OCI-LY1 (cell line): ENCODE measurements at regions not wholly inside any gene's neighbourhood (a gene's known extent, or its start where the extent isn't known, plus 50 kb on each side); places are given as distances from the start of the nearest gene placed in this dataset.
"Not testable (repeated sequence)": the region's sequence is repeated elsewhere in the genome, so short reads cannot be mapped to it uniquely, and the experiment has no call there.

Experiments used
- H2AFZ ChIP-seq: fragments of 200-600 bp; sonication (generic), shearing (Covaris generic); 2 replicates; pipeline ENCODE4 v1.6.0; 2014; ENCODE audit warnings: antibody characterized with exemption, mild to moderate bottlenecking, low read length
- H3F3A ChIP-seq: fragments of 200-600 bp; sonication (generic), shearing (Covaris generic); 2 replicates; pipeline ENCODE4 v1.6.0; 2014; ENCODE audit warnings: mild to moderate bottlenecking, antibody characterized with exemption, low read length, moderate library complexity; ENCODE audit not compliant: insufficient read depth
- H3K27ac ChIP-seq: fragments of 200-600 bp; sonication (generic); 2 replicates; pipeline ENCODE4 v1.5.1; 2014; ENCODE audit warnings: low read length, mixed run types, mild to moderate bottlenecking, low read depth; ENCODE audit not compliant: poor library complexity, severe bottlenecking
- H3K27me3 ChIP-seq: fragments of 200-600 bp; sonication (generic); 2 replicates; pipeline ENCODE4 v1.6.0; 2014; ENCODE audit warnings: antibody characterized with exemption, mild to moderate bottlenecking, low read length, moderate library complexity; ENCODE audit not compliant: insufficient read depth
- H3K36me3 ChIP-seq: fragments of 200-600 bp; sonication (generic); 2 replicates; pipeline ENCODE4 v1.6.1; 2014; ENCODE audit warnings: mild to moderate bottlenecking, antibody characterized with exemption, low read length, moderate library complexity, mixed read lengths; ENCODE audit not compliant: insufficient read depth
- H3K4me1 ChIP-seq: fragments of 200-600 bp; sonication (generic); 2 replicates; pipeline ENCODE4 v1.5.1; 2014; ENCODE audit warnings: mild to moderate bottlenecking, low read length, moderate library complexity; ENCODE audit not compliant: insufficient read depth, severe bottlenecking
- H3K4me2 ChIP-seq: fragments of 200-600 bp; sonication (generic), shearing (Covaris generic); 2 replicates; pipeline ENCODE4 v1.6.1; 2014; ENCODE audit warnings: low read length
- H3K4me3 ChIP-seq: fragments of 200-600 bp; sonication (generic); 2 replicates; pipeline ENCODE4 v1.5.1; 2014; ENCODE audit warnings: low read length, low read depth, mild to moderate bottlenecking, mixed read lengths; ENCODE audit not compliant: poor library complexity, severe bottlenecking
- H3K79me2 ChIP-seq: fragments of 200-600 bp; shearing (Covaris generic); 2 replicates; pipeline ENCODE4 v1.6.1; 2016; ENCODE audit warnings: mixed run types, low read length, mixed read lengths; ENCODE audit not compliant: insufficient read depth
- H3K9ac ChIP-seq: fragments of 200-600 bp; sonication (generic), shearing (Covaris generic); 2 replicates; pipeline ENCODE4 v1.6.1; 2014; ENCODE audit warnings: mild to moderate bottlenecking, low read length, mixed read lengths
- H3K9me2 ChIP-seq: fragments of 200-600 bp; sonication (generic), shearing (Covaris generic); 2 replicates; pipeline ENCODE4 v1.6.1; 2014; ENCODE audit warnings: low read depth, mild to moderate bottlenecking, low read length, mixed read lengths
- H3K9me3 ChIP-seq: fragments of 200-600 bp; shearing (Covaris generic); 2 replicates; pipeline ENCODE4 v1.6.1; 2014; ENCODE audit warnings: low read length, mixed read lengths
- H4K20me1 ChIP-seq: fragments of 200-600 bp; sonication (generic), shearing (Covaris generic); 2 replicates; pipeline ENCODE4 v1.6.0; 2016; ENCODE audit warnings: mild to moderate bottlenecking, low read length; ENCODE audit not compliant: insufficient read depth
- EZH2 ChIP-seq: fragments of 200-600 bp; sonication (generic), shearing (Covaris generic); IDR thresholded peaks from 2 replicates; pipeline ENCODE4 v1.8.0; 2017; ENCODE audit warnings: borderline replicate concordance, mixed run types, mild to moderate bottlenecking, antibody characterized with exemption, low read length, moderate library complexity, mixed read lengths
- TF ChIP-seq, protein P1 (sequence below): fragments of 200-600 bp; sonication (generic), shearing (Covaris generic); IDR thresholded peaks from 2 replicates; pipeline ENCODE4 v1.5.1; 2017; ENCODE audit warnings: mild to moderate bottlenecking, antibody characterized with exemption, low read length, moderate library complexity, mixed read lengths

DNA sequence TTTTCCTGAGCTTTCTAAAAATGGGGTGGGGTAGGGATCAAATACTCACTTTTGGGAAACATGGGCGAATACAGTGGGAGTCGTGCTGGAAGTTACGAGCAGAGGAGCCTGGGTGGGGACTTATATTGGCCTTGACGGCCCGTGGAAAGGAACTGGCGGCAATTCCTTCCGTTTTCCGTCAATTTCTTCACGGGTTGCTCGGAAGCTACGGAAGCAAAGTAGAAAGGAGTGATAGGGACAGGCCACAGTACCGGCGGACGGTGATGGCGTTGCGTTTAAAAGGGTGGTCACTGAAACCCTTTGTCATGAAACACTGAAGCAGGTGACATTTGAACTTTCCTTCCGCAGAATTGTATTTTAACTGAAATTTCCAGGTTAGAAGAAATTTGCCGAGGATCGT, 505.0 kb downstream of the PRIM2 start:
- H4K20me1 ChIP-seq, H2AFZ ChIP-seq, H3K9me3 ChIP-seq, H3K27me3 ChIP-seq, H3K4me3 ChIP-seq, H3K4me1 ChIP-seq, H3K9me2 ChIP-seq, H3K27ac ChIP-seq, H3K9ac ChIP-seq, H3K36me3 ChIP-seq, H3K79me2 ChIP-seq, H3F3A ChIP-seq, H3K4me2 ChIP-seq: not testable (repeated sequence)

DNA sequence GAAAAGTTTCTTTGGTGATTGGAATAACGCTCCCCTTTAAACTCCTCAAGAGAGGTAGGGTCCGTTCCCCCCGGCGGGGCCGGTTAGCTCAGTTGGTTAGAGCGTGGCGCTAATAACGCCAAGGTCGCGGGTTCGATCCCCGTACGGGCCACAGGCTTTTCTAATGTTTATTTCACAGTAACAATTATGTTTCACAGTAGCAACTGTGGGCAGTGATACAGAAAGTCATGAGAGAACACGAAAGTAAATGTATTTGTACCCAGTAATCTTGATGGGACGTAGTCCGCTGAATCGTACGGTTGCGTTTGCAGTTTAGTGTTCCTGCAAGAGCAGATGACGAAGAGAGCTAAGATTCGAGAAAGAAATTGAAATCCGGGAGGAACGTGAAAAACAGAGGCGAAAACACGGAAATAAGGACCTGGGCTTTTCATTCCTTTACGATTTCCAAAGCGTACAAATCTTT, 505.5 kb downstream of the PRIM2 start:
- Histone ChIP-seq H3K9me3 (no peaks in the 10 kb centered on the region), H4K20me1 (no peaks in the 10 kb centered on the region), H3K79me2 (no peaks in the 10 kb centered on the region), H2AFZ (no peak overlapping the region), H3F3A (no peaks in the 10 kb centered on the region), H3K27ac (no peak overlapping the region), H3K27me3 (no peaks in the 10 kb centered on the region), H3K9me2 (no peaks in the 10 kb centered on the region), H3K4me2 (no peak overlapping the region), H3K36me3 (no peaks in the 10 kb centered on the region), H3K4me1 (no peaks in the 10 kb centered on the region), H3K4me3 (no peak overlapping the region), H3K9ac (no peak overlapping the region)
- TF ChIP-seq, protein P1, sequence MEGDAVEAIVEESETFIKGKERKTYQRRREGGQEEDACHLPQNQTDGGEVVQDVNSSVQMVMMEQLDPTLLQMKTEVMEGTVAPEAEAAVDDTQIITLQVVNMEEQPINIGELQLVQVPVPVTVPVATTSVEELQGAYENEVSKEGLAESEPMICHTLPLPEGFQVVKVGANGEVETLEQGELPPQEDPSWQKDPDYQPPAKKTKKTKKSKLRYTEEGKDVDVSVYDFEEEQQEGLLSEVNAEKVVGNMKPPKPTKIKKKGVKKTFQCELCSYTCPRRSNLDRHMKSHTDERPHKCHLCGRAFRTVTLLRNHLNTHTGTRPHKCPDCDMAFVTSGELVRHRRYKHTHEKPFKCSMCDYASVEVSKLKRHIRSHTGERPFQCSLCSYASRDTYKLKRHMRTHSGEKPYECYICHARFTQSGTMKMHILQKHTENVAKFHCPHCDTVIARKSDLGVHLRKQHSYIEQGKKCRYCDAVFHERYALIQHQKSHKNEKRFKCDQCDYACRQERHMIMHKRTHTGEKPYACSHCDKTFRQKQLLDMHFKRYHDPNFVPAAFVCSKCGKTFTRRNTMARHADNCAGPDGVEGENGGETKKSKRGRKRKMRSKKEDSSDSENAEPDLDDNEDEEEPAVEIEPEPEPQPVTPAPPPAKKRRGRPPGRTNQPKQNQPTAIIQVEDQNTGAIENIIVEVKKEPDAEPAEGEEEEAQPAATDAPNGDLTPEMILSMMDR, result no peak
- TF ChIP-seq EZH2, result no peak

DNA sequence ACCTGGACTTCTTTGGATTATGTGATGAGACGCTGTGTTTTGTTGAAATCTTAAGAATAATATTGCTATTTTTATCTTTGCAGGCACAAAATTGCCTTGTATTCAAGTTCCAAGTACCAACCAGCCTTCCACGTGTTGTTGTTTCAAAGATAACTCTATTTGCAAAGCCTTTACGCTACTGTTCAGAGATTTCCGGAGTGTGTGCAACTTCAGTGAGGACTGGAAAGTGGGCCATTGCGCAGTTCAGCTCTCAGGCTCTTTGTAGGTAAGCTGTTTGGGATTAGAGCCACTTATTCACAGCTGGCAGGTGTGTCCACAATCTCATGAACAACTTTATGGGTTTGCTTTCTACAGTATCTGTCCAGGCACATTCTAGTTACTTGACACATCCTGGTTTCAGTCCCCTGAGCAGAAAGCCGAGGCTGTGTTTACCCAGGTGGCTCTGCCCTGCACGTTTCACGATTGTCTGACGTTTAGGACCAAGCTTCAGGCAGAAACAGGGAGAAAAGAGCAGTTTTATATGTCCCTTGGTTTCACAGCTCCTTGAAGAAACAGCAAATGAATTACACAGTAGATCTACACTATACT, 520.3 kb downstream of the PRIM2 start:
- H3K4me2 ChIP-seq, H3F3A ChIP-seq, H4K20me1 ChIP-seq, H3K9me2 ChIP-seq, H3K9me3 ChIP-seq, H3K9ac ChIP-seq, H3K79me2 ChIP-seq, H3K4me3 ChIP-seq, H3K36me3 ChIP-seq, H2AFZ ChIP-seq, H3K27ac ChIP-seq, H3K27me3 ChIP-seq, H3K4me1 ChIP-seq: not testable (repeated sequence)

DNA sequence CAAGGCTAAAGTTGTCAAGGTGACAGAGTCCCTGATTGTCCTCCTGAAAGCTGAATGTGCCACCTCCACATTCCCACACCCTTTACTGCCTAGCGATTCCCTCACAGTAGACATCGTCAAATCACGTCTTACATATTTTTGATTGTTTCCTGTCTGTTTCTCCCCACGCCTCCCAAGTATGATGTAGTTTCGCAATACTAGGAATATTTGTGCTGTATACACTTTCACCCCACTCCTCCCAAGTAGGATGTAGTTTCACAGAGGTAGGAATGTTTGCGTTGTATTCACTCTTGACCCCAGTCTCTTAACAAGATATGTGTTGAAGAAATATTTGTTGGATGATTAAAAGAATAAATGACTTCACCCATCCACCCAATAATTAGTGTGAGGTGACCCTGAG, 524.1 kb downstream of the PRIM2 start:
- not testable (repeated sequence) for H3K9ac ChIP-seq, H3K9me3 ChIP-seq, H3K27ac ChIP-seq, H3F3A ChIP-seq, H3K4me2 ChIP-seq, H3K4me3 ChIP-seq, H3K79me2 ChIP-seq, H4K20me1 ChIP-seq, H3K4me1 ChIP-seq, H3K27me3 ChIP-seq, H2AFZ ChIP-seq, H3K9me2 ChIP-seq, H3K36me3 ChIP-seq

DNA sequence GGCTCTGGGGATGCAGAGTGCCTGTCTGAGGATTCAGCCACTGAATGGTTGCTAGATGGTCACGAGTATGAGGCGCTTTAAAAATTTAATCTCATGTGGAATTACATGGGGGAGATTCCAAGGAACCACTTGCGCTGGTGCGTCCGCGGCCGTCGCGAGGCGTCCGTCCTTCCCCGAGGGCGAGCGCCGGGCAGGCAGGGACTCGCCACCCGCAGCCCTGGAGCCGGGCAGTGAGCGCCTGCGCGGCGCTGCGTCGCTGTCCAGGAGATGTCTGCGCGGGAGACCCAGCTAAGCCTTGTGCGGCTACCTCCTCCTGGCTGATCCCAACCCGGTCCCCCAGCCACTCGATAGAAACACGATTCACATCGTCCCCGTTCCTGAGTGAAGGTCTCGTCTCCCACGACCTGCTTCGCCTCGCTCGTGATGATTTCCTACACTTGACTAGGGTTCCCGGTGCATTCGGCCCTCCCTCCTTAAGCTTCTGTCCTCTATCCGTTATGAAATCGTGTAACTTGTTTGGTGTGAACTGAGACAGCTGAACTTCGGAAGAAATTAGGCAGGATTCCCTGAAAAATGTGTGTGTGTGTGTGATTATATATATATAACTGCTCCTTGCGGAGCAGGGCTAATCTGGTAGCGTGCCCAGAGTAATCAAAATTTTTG, 536.4 kb downstream of the PRIM2 start:
- H3F3A ChIP-seq, H3K4me1 ChIP-seq, H3K4me3 ChIP-seq, H3K27me3 ChIP-seq, H4K20me1 ChIP-seq, H2AFZ ChIP-seq, H3K9ac ChIP-seq, H3K4me2 ChIP-seq, H3K27ac ChIP-seq, H3K9me2 ChIP-seq, H3K36me3 ChIP-seq, H3K9me3 ChIP-seq, H3K79me2 ChIP-seq: not testable (repeated sequence)

DNA sequence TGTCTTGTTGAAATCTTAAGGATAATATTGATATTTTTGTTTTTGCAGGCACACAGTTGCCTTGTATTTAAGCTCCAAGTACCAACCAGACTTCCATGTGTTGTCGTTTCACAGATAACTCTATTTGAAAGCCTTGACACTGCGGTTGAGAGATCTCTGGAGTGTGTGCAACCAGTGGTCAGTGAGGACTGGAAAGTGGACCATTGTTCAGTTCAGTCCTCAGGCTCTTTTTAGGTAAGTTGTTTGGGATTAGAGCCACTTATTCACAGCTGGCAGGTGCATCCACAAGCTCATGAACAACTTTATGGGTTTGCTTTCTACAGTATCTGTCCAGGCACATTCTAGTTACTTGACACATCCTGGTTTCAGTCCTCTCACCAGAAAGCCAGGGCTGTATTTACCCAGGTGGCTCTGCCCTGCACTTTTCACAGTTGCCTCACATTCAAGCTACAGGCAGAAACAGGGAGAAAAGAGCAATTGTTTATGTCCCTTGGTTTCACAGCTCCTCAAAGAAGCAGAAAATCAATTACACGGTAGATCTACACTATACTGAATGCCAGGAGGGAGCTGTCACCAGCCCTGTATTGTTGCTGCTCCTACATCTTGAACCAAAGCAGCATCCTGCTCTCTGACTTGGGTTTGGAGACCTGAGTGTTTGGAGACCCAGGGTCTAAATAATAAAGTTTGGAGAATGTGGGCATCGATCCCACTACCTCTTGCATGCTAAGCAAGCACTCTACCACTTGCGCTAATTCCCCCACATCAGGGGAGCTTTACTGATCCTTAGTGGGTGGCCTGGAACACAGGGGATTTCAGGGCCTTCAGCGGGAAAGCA, 543.3 kb downstream of the PRIM2 start:
- not testable (repeated sequence) for H3F3A ChIP-seq, H3K9me3 ChIP-seq, H3K27ac ChIP-seq, H3K79me2 ChIP-seq, H3K27me3 ChIP-seq, H3K4me2 ChIP-seq, H3K9ac ChIP-seq, H3K9me2 ChIP-seq, H4K20me1 ChIP-seq, H3K4me1 ChIP-seq, H3K4me3 ChIP-seq, H3K36me3 ChIP-seq, H2AFZ ChIP-seq
